HS-5 (cell line): ENCODE measurements at regions not wholly inside any gene's neighbourhood (a gene's known extent, or its start where the extent isn't known, plus 50 kb on each side); places are given as distances from the start of the nearest gene placed in this dataset.

ENCODE experiments used
- DNase-seq: peaks from one replicate; pipeline ENCODE4 v3.0.0-alpha.2; 2012; ENCODE audit warnings: low read depth

DNA sequence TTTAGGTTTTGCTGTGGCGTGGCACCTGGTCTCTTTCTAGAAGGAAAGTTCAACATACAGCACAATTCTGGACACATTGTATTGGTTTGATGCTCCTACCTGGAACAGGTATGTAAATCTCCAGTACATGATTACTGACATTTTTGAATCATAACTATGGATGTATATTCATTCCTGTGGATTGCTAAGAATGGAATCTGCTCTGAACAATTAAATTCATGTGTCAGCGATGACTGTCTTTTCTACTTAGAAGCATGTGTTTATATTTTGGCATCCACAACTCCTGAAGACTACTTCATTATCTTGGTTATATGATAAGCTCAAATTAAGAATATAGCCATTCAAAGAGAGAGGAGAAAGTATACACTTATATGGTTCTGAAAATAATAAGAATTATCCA lies 291.8 kb downstream of the CHRM3 start:
- DNase-seq: peak; percentile 20

DNA sequence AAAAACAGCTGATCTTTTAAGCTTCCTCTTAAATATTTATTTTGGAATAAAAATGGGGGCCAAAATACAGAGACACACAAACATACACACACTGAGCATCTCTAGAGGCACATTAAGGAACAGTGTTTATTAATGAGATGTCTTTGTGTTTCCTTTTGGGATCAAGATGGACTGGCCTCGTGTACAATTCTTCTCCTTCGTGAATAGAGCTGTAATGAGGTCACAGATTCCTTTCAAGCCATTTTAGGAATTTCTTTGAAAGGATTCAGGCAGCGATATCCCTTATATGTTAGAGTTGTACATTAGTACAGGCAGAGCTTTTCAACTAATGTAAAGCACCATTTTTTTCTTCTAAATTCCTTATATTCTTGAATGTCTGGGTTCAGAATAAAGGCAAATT lies 295.7 kb downstream of the CHRM3 start:
- no peak for DNase-seq

- no peak for DNase-seq
Observed at GRCh38 chr1:239682960-239683359, 296.6 kb downstream of the CHRM3 start.

DNA sequence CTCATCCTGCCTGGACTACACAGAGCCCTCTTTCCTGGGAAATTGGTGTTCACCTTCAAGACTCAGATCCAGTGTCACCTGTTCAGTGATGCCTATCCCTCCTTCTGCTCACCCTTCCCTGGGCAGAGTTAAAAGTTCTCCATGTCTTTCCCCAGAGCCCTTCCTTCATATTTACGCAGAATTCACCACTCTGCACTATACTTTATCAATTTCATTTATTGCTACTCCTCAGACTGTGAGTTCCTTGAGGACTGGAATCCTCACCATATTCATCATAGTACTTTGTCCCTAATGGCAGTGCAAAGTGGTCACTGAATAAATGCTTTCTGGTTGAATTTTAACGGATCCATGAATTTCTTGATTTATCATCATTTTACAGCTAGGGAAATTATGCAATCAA lies 300.0 kb downstream of the CHRM3 start:
- no peak for DNase-seq

DNA sequence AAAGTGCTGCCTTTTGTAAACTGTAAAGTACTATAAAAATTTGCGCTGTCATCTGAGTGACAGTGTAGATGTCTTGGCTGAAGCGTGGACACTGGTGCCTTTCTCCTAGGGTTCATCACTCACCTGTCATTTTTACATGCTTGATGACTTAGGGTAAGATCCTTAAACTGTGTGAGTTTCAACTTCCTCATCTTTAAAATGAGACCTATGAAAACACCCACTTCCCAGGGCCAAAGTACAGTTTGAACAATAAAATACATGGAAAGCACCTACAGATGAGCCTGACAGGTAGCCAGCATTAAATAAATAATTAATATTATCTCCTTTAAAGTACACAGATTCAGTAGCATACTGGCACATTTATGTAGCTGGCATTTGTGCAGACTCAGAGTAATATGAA lies 309.9 kb downstream of the CHRM3 start:
- DNase-seq: no peak

GRCh38 chr1:239700667-239701066 lies 314.3 kb downstream of the CHRM3 start:
- DNase-seq: no peak

- no peak for DNase-seq
Observed at GRCh38 chr1:239703075-239703474, 316.7 kb downstream of the CHRM3 start.

DNA sequence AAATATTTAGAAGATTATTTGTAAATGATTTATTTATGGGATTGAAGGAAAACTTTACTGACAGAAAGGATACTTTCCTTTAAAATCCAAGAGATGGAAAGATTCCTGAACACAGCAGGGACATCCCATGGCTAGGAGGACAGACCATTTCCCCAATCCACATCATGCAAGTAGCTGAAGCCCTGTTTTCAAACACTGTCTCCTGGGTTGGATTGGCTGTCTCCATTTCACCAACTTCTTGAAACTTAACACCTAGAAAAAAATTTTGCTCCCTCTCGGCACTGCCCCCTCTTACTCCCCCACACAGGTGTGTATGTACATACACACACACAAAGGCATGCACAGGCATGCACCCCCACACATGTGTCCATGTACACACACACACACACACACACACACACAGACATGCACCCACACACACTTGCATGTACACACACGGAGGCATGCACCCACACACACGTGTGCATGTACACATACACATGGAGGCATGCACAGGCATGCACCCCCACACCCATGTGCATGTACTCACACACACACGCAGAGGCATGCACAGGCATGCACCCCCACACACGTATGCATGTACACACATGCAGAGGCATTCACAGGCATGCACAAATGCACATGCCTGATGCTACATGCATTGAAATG lies 320.0 kb downstream of the CHRM3 start:
- DNase-seq: no peak

DNA sequence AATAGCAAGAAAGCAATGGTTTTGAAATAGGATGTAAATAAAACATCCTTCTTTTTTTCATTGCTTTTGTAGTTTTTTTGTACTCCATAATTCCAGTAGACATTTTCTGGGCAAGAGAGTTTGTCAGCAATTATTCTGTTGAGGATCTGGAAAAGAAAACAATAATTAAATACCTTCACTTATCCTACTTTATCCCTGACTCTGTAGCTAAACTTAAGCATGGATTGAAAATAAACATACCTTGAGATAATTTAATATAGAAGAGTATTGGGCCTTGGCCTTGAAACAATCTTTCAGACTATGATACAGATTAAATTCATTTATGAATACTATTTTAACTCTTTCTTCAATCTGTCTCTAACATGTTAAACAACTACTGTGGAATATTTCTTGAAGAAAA lies 321.2 kb downstream of the CHRM3 start:
- no peak for DNase-seq

- no peak for DNase-seq
Observed at GRCh38 chr1:239708622-239709021, 322.3 kb downstream of the CHRM3 start.

DNA sequence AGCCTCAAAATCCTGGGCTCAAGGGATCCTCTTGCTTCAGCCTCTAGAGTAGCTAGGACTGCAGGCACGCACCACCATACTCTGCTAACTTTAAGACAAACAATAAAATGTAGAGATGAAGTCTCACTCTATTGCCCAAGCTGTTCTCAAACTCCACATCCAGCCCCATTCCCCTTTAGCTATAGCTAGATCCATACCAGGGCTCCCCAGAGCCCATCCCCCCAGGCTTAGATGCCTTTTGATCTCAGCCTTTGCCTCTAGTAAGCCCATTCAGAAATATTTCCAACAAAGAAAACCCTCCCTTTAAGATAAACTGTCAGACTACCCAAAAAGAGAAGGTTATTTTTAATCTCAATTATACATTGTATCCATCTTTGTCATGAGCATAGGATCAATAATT lies 325.4 kb downstream of the CHRM3 start:
- no peak for DNase-seq

DNA sequence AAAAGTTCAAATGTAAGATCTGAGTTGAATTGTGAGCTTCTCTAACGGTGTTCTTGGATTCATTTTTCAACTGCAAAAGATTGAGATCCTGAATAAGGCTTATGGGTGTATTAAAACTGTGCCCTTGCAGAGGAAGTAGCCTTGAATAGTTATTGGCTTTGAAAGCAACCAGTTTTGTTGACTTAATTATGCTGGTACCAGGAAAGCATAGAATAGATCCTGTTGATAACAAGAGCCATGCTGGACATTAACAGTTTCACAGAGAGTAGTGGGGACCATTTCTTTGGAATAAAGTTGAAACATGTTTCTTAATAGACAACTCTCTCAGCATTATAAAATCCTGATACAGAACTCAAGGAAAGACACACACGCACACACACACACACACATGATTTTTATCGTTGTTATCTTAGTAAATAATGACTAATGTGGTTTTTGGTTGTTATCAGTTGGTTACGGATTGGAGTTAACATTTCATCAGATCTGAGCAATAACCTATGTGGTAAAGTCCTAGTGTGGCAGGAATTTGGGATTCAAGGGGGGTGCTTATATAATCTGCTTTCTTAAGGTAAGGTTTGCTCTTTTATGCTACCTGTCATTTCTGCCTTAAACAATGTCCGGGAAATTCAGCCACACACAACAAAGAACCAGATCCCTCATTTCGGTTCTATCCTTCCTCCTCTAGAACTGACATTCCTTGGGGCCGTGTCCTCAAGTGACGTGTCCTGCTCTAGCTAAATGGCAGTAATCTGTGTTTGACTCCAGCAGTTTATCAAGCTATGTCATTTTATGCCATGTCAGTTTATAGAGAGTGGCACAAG lies 330.9 kb downstream of the CHRM3 start:
- no peak for DNase-seq

DNA sequence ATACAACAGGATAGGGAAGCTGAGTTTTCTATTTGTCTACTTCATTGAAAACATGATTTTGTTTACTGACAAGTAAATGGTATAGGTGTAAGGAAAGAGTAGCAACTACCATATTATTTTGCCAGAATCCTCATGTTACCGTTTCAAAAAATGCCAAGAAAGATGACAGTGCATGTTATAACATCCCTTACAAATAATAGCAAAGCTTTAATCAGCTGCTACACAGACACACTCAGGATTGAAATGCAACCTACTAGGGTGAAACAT lies 331.5 kb downstream of the CHRM3 start:
- DNase-seq: no peak

DNA sequence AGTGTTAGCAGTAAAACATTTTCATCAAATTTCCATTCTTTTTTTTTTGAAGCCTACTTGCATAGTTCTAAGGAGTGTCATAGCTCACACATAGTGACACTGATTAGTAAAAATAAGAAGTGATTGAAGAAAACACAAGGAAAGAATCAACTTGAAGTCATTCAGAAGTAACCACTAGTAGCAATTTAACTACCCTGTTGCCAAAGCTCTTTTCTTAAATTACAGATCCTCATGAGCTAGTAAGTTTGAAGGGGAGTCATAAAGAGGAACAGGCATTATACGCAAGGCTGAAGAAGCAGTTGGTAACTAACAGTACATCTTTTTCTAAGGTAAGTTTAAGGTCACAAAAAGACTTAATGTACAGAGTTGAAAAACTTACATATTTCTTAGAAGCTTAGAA lies 332.2 kb downstream of the CHRM3 start:
- no peak for DNase-seq

DNA sequence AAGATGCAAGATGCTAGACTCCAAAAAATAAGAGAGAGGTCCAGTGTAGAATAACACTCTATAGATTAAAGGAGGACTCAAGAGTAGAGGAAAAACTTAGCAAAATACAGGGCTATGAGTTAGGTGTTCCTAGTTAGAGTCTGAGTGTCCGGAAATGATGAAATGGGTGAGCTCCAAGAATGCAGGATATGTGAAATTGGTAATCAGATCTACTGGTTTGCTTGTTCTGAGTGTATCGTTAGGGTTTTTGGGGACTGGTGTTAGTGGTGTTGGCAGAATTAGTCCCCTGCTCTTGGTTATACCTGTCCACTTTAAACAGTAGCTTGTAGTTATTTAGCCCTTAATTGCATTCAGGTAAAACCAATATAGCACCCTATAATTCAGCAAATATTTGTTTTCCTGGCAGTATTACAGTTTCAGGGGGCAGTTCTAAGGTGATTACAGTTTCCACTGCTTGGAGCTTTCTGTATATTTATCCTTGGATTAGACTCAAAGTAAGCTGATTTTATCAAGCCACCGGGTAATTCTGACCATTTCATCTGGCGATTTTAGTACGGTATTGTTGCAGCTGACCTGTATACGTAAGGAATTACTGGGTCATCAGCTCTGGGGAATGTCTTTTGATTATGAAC lies 332.7 kb downstream of the CHRM3 start:
- no peak for DNase-seq

- DNase-seq: no peak
Observed at GRCh38 chr1:239719642-239720258, 333.4 kb downstream of the CHRM3 start.

- DNase-seq: no peak
Observed at GRCh38 chr1:239722035-239722434, 335.7 kb downstream of the CHRM3 start.

DNA sequence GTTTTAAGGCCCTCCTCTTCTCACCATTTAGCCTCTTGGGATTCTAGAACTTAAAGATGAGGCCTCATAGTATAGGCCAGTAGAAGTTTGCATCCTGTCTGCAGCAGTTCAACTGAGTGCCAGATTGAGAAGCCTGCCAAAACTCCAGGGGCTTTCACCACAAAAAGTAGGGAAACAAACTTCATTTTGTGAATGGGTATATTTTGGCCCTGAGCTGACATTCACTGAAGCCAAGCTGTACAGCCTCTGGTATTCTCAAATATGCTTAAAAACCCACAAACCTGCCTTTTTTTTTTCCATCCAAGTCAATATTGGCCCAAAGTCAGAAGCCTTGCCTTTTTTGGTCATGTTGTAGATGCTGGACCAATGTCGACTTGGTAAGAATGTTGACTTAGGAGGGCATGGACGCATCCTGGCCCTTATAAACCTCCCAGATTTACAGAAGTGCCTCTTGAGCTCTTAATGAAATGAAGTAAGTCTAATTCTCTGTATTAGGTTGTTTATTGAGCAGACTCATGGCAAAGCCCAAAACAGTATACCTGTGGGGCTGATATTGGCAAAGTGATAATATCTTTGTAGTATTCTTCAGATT lies 337.5 kb downstream of the CHRM3 start:
- no peak for DNase-seq

DNA sequence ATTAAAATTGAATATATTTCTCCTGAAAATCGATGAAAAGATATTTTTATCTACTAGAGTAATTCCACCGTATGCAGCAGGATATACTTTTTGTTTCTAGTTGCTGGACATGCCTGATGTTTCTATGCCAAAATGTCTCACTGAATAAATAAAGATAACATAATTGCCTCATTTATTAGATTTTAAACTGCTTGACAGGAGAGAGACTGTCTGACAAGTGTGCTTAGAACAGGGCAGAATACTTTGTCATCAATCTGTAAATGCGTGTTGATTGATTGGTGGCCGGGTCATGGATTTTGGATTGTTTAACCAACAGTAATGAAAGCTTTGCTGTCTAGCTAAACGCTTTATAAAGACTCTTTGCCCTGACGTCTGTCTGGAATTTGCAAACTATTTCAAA lies 339.0 kb downstream of the CHRM3 start:
- DNase-seq: no peak

DNA sequence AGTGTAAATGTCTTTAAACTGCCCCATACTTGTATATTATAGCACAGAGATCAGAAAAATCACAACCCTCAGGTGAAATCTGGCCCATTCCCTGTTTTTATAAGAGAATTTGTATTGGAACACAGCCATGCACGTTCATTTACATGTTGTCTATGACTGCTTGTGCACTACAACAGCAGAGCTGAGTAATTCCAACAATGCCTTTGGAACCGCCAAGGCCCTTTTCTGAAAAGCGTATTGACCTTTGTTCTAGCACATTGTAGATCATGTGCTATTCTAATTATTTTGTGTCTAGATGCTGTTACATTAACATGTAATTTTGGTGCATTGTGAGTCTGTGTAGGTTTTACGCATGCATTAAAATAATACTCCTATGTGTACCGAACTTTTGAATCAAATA lies 339.6 kb downstream of the CHRM3 start:
- no peak for DNase-seq

DNA sequence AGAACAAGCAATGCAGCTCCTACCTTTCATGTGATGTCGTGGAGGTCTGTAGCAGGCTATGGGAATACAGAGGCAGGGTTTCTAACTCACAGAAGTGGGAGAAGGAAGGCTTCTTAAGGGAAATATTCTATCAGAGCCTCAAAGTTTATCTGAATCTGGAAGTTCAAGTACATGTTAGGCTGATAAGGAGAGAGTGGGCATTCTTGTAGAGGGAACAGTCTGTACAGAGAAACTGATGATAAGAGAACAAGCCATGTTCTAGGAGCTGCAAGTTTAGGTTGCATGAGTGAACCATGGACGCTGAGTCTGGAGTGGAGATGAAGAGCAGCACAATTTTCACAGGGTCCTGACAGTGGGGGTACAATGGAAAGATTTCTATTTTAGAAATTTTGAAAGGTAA lies 344.0 kb downstream of the CHRM3 start:
- no peak for DNase-seq

DNA sequence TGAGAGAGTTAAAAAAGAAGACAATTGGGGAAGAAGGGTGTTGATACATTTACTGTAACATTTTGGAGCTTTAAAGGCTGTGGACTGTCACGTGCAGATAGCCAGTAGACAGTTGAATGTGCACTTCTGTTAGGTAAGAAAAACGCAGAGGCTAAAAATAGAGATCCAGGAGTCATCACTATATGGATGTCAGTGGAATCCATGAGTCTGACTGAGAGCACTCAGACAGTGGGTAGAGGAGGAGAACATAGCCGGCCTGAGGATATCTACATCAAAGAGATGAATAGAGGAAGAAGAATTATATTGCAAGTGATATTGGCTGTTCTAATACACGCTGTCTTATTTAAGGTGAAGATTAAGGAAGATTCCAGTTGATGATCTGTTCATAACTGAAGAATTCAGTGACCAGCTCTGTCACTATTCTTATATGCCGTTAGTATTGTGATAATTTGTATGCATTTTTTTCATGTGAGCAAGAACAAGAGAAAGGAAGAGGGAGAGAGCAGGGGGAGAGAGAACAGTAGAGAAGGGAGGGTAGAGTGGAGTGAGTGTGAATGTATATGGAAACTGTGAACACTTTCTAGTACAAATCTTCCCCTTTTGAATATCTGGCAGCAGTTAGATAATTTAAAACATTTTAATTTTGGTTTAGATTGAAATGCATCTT lies 344.8 kb downstream of the CHRM3 start:
- DNase-seq: peak; percentile 28
